NCI-H2196 treated with DMSO at 0.1 percent for 48 hours (cell line): ENCODE measurements at regions not wholly inside any gene's neighbourhood (a gene's known extent, or its start where the extent isn't known, plus 50 kb on each side); places are given as distances from the start of the nearest gene placed in this dataset.

ENCODE experiments used
- DNase-seq: peaks from one replicate; lab custom pipeline; 2025; ENCODE audit not compliant: unreplicated experiment; lab: John Stamatoyannopoulos, UW

- no peak for DNase-seq
These were observed 260.8 kb upstream of the PSMD7 start for GRCh38 chr16:74035816-74036215.

GRCh38 chr16:74034862-74035261 lies 261.8 kb upstream of the PSMD7 start:
- peak; percentile 0 for DNase-seq

- no peak for DNase-seq
These were observed 262.4 kb upstream of the PSMD7 start for GRCh38 chr16:74034200-74034599.

GRCh38 chr16:74033441-74033995 lies 263.1 kb upstream of the PSMD7 start:
- DNase-seq = no peak

DNA sequence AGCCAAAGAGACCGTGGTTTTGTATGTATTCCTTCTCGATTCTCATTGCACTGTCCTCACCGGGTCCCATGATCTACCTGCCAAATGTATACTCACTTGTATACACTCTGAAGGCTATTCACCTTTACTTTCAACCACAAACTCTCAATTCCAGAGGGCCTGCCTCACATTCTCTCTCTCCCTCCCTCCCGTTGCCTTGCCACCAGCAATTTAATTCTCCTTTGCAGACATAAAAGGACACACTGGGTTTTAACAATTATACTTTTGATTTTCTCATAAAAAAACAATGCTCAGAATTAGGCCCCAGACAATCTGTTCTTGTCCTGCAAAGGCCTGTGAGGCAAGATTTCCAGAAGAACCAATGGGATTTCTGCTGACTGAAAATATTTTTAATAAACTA lies 265.1 kb upstream of the PSMD7 start:
- DNase-seq = no peak

DNA sequence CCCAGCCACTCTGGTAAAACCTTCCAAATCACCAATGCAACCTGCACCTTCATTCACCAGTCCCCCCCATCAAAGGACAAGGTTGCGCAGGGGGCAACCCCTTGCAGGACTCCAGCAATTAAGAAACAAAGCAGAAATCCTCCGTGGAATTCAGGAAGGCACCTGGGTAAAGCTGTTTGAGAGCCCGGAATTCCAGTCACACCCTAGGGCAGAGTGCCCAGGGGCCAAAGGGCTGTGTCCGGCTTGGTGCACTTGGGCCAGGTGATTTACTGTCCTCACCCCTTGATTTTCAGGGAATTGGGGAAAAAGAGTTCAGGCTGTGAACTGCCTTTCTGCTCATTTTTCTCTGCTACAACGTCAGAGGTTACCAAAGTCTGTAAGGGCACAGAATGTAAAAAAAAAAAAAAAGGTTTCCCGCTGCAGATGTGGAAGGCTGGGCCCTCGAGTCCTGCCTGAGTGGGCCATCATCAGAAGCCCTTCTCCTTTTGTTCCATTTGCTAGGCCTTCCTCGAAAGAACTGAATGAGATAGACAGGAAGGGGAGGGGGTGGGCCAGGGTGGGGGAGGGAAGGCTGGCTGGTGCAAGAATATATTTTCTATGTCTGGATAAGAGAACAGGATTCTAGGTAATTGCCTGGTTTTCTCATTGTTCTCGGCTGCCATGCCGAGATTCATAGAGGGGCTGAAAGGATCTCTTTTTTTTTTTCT lies 266.5 kb upstream of the PSMD7 start:
- DNase-seq = no peak

DNA sequence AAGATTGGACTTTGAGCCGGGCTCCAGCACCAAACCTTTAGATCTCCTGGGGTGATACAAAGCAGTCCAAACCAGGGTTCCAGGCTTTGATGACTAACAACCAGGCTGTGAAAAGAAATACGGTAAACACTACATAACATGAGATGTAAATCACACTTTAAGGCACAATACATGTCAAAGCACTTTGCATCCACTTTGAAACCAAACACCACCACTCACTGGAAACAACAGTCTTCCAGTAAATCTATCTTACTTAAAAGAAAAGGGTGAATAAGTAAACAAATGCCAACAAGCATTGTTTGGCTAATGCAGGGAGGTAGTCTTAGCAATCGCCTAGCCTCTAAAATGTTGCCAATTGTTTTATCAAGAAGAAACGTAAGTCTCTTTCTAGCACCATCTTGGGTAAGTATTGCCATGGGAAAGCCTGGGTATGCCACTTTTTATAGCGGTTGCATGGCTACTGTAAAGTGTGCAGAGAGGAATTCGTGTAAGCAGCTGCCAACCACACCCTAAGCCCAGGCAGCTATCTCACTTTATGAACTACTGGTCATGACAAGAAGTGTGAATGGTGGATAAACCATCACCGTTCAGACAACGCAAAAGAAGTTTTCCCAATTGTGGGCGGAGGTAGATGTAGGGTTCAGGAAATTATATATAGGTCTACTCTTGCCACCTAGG lies 267.4 kb upstream of the PSMD7 start:
- DNase-seq = no peak

DNA sequence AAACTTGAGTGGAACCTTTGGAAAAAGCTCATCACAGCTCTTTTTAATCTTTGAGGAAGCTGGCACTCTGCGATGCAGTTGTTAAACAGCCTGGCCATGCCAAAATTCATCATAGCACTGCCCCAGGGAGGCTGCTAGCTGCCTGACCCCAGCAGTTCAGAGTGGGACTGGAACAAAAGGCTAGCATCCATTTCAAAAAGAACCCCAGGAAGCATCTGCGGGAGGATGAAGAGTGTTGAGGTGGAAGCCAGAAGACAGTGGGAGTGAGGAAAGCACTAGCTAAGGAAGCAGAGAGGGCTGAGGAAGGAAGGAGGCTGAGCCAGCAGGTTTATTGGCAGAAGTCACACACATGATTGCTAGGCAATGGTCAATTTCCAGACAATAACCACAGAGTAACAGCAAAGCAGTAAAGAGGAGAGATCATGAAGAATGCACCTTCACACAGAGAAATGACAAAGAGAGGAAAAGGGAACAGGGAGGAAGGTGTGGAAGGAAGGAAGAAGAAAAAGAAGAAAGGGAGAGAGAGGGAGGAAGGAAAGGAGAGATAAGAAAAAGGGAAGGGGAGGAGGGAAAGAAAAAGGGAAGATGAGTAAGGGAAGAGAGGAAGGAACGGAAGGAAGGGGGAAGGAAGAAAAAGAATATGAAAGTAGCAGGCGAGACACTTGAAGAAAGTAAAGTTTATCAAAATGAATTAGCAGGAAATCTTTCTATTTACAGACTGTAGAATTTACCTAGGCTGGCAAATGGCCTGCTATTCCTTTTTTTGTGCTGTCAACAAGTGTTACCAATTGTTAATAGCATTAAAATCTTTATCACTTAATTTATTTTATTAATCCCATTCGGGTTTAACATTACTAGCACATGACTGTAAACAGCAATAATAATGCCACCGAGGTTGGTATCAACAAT lies 270.0 kb upstream of the PSMD7 start:
- no peak for DNase-seq

DNA sequence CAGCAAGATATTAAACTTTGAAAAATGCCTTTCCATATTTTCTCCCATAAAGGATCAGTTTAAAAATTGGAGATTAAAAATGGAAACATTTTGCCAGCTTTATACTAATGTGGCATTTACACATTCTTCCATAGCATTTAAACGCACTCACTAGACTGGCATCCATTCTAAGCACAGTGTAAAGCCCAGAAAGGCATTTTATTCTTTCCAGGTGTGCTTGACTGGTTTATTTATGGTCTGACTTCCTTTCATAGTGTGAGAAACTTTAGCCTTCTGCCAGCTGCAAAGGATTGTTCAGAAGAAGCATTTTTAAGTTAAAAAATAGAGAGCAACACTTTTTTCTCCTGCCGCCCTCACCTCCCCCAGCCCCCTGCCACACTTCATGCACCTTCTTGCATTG lies 271.7 kb upstream of the PSMD7 start:
- DNase-seq = no peak

- no peak for DNase-seq
These were observed 276.4 kb upstream of the PSMD7 start for GRCh38 chr16:74020095-74020670.

GRCh38 chr16:74019612-74020011 lies 277.0 kb upstream of the PSMD7 start:
- no peak for DNase-seq

GRCh38 chr16:74015953-74016352 lies 280.7 kb upstream of the PSMD7 start:
- DNase-seq = no peak

DNA sequence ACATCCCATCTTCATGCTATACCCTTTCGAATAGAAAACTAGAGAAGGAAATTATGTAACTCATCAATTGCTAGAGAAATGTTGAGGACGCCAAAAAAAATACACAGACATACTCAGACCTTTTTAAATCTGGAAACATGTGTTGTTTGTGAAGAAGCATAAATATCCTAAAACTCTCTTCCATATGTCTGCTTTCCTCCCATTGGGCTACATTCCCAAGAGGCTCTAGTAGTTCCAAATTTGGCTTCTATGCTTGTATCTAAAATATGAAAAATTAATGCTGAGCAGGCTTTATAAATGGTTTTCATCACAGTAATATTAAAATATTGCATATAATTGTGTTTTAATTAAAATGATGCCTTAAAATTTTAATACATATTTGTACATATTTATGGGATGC lies 297.9 kb upstream of the PSMD7 start:
- DNase-seq = no peak

DNA sequence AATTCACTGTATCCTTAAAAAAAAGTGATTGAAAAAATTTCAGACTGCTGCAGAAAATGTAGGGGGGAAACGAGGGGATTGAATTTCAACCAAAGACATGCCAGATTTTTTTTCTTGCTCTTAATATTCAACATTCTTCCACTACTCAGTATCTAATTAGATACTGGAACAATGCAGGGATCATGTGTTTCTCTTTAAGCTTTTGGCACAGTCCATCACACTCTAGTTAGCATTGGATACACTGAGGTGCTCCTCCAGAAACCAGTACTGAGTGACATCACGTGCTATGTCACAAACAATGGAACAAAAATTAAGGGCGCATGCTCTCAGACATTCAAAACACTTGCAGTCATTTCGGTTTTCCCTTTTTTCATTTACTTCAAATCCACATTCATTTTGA lies 298.6 kb upstream of the PSMD7 start:
- DNase-seq = no peak

- no peak for DNase-seq
These were observed 299.3 kb upstream of the PSMD7 start for GRCh38 chr16:73997340-73997711.

- DNase-seq = no peak
These were observed 299.8 kb upstream of the PSMD7 start for GRCh38 chr16:73996624-73997339.

- DNase-seq = no peak
These were observed 302.7 kb upstream of the PSMD7 start for GRCh38 chr16:73993878-73994277.

DNA sequence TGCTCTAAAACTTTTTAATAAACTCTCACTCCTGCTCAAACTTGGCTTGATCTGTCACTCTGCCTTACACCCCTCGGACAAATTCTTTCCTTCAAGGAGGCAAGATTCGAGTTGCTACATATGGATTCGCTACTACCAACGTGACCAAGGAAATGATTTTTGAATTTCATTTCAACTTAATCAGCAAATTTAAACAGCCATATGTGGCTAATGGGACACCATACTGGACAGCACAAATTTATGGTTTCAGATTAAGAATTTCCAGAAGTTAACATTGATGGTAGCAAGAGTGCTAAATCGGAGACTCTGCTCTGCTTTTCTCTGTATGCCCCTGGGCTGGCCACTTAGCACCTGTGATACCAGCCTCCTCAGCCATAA lies 318.2 kb upstream of the PSMD7 start:
- DNase-seq = no peak

DNA sequence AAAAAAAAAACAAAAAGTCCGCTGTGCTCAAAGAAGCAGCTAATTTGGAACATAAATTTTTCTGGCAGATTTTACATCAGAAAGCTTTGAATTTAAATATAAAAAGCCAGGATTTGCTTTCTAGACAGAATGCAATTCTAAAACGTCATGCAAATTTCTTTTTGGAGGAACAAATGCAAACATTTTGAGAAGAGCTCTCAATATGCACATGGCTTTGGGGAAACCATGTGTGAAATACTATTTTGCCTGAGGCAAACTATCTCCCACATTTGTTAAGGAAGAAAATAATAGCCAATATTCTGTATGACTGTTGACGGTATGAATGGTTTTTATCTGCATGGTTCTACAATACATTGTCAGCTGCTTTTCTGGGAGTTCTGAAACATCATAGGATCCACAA lies 320.0 kb upstream of the PSMD7 start:
- DNase-seq = no peak

GRCh38 chr16:73973174-73973573 lies 323.4 kb upstream of the PSMD7 start:
- DNase-seq = no peak

- DNase-seq = no peak
These were observed 329.8 kb upstream of the PSMD7 start for GRCh38 chr16:73966851-73967250.
